HG03139 (cell line): ENCODE measurements at regions not wholly inside any gene's neighbourhood (a gene's known extent, or its start where the extent isn't known, plus 50 kb on each side); places are given as distances from the start of the nearest gene placed in this dataset.
"Not testable (repeated sequence)": the region's sequence is repeated elsewhere in the genome, so short reads cannot be mapped to it uniquely, and the experiment has no call there.

Experiments
- ATAC-seq: cut with Tn5 transposase; IDR thresholded peaks from one replicate; pipeline ENCODE4 v1.9.1; 2021; ENCODE audit not compliant: unreplicated experiment

- no peak for ATAC-seq
Observed at GRCh38 chr3:4067893-4068292, 235.3 kb upstream of the SETMAR start.

DNA sequence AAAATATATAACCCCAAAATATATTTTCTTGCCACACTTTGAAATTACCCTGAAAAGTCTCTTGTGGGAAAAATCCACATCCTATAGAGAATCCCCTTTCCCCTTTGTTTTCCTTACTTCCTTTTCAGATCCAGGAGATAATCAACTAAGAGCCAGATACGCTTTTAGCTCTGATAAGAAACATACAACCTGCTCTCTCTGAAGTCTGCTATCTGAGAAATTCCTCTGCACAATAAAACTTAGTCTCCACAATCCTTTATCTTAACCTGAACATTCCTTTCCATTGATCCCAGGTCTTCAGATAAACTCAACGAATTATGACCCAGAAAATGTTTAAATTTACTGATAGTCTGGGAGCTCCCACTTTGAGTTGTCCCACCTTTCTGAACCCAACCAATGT, 233.4 kb upstream of the SETMAR start:
- ATAC-seq = no peak

DNA sequence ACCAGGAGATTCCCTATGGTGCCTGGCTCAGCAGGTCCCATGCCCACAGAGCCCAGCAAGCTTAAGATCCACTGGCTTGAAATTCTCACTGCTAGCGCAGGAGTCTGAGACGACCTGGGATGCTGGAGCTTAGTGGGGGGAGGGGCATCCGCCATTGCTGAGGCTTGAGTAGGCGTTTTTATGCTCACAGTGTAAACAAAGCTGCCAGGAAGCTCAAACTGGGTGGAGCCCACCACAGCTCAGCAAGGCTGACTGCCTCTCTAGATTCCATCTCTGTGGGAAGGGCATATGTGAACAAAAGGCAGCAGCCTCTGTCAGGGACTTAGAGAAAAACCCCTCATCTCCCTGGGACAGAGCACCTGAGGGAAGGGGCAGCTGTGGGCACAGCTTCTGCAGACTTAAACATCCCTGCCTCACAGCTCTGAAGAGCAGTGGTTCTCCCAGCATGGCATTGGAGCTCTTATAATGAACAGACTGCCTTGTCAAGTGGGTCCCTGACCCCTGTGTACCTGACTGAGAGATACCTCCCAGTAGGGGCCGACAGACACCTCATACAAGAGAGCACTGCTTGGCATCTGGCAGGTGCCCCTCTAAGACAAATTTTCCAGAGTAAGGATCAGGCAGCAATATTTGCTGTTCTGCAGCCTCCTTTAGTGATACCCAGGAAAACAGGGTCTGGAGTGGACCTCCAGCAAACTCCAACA, 231.5 kb upstream of the SETMAR start:
- no peak for ATAC-seq

DNA sequence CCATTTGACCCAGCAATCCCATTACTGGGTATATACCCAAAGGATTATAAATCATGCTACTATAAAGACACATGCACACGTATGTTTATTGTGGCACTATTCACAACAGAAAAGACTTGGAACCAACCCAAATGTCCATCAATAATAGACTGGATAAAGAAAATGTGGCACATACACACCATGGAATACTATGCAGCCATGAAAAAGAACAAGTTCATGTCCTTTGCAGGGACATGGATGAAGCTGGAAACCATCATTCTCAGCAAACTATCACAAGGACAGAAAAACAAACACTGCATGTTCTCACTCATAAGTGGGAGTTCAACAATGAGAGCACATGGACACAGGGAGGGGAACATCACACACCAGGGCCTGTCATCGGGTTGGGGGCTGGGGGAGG, 225.9 kb upstream of the SETMAR start:
- not testable (repeated sequence) for ATAC-seq

DNA sequence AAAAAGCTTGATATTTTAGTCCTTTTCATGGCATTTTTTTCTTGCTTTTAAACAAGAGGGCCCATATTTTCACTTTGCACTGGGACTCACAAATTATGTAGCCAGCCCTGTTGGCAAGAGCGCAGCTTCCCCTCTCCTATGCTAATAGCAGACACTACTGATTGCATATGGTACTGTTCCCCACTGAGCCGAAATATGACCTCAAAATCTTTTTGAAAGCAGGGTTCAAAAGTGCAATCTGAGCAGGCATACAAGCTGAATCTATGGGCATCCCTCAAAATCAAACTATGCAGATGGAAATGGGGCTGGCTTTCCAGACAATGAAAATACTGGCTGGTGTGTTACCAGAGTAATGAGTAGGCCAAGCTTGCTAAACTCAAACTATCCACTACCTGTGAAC, 225.2 kb upstream of the SETMAR start:
- ATAC-seq = no peak

DNA sequence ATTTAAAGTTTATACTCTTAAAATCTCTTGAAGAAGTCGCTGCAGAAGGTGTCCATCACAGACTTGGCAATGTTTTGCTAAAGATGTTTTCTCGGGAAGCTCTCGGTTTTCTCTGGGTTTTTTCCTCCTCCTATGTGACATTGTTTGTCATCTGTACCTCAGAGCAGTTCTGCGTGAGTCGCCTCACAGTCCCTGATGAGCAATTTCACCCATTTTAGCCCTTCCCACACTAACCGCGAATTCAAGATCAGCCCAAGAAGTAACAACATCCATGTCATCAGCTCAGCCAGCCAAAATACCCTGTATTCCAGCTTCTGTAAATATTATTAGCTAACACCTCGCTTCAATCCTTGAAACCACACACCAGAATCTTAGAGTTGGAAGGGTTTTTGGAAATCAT, 224.3 kb upstream of the SETMAR start:
- ATAC-seq = no peak

GRCh38 chr3:4079339-4080195, 223.6 kb upstream of the SETMAR start:
- no peak for ATAC-seq

DNA sequence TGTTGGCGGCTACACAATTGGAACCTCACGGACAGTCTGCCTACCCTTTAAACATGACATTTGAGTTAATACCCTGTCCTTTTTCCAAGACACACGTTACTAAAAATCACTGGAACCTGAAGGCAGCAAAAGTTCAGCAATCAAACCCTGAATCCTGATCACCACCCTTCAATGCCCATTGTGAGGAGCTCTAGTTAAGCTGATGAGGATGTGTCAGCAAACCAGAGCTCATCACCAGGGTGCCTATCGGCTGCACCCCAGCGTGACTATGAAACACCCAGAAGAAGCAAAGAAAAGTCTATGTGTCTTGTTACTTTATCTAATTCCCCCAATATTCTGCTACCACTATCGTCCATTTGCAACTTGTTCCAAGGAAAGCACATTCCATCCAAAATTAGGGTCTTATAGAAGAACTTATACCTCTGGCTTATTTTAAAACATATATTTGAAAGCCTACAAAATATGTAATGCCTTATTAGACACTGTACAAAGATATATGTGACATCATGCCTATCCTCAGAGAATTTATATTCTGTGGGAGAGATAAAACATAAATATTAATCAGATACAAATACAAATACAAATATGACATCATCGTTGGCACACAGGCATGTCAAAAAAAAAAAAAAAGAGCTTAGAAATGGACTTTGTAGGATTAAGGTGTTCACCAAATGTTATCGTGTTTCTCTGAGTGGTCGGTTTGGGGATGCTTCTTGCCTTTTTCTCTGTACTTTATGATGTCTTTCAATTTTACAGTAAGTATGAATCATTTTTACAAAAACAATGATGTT, 219.7 kb upstream of the SETMAR start:
- no peak for ATAC-seq

DNA sequence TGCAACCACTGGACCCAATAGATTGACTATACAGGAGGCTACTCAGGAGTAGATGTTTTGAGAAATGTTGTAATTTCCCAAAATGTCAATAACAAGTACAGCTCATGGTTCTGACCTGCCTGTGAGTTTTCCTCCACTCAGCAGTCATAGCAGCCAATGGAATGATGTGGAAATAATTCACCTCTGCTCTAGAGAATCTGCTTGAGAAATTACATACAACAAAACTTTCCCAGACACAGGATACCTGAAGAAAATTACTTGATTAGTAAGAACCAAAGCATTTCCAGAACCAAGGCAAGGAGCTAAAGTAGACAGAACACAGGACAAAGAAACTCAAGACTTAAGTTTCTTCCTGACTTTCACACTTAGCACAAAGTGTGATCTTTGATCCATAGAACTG, 218.9 kb upstream of the SETMAR start:
- no peak for ATAC-seq

- ATAC-seq = not testable (repeated sequence)
Observed at GRCh38 chr3:4086662-4087061, 216.5 kb upstream of the SETMAR start.

DNA sequence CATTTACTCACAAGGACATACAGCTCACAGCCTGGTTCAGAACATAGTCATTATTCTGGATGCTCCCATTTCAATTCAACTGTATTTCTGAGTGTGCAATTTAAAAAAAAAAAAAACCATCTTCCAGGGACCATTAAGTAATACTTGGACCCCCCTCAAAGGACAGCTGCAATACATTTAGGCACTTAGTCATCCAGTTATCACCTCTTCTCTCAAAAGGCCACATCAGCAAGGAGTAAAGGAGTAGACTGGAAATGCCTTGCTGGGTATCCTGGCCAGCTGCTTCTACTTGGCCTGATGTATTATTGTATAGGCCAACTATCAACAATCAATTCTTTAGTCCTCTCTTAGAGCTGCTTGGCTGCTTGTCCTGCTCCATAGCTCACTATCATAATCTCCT, 211.4 kb upstream of the SETMAR start:
- no peak for ATAC-seq

- no peak for ATAC-seq
Observed at GRCh38 chr3:4097801-4098200, 205.4 kb upstream of the SETMAR start.

- ATAC-seq = no peak
Observed at GRCh38 chr3:4099607-4100006, 203.6 kb upstream of the SETMAR start.

GRCh38 chr3:4107430-4107829, 195.7 kb upstream of the SETMAR start:
- no peak for ATAC-seq

- no peak for ATAC-seq
Observed at GRCh38 chr3:4113811-4114522, 189.2 kb upstream of the SETMAR start.

GRCh38 chr3:4119119-4119518, 184.1 kb upstream of the SETMAR start:
- ATAC-seq = no peak

DNA sequence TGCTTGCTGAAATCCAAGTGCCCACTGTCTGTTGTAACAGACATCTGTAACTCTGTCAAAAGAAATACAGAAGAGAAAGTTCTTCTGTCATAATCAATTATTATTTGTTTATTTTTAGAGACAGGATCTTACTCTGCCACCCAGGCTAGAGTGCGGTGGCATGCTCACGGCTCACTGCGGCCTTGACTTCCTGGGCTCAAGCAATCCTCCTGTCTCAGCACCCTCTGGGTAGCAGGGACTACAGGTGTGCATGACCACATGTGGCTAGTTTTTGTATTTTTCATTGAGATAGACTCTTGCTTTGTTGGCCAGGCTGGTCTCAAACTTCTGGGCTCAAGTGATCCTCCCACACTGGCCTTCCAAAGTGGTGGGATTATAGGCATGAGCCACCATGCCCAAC, 177.6 kb upstream of the SETMAR start:
- no peak for ATAC-seq

DNA sequence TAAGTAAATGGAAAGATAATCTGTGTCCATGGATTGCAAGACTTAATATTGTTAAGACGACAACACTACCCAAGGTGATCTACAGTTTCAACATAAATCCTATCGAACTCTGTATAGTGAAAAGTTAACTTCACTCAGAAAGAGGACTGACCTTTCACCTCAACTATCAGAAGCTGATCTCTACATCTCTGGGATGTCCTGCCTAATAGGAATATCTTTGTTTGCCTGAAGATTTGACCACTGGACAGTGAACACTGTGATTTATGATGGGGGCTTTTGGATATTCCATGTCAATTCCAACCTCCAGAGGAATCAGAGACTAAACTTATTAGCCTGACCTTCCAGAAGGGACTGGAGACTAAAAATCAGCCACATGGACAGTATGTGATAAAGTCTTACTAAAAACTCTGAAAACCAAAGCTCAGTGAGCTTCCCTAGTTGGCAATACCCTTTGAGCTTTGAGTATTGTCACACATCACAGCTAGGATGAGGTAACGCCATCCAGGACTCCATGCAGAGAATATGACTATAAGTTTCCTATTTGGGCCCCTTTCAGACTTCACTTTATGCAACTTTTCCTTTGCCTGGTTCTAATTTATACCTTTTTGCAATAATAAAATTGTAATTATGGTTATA, 164.9 kb upstream of the SETMAR start:
- ATAC-seq = no peak

DNA sequence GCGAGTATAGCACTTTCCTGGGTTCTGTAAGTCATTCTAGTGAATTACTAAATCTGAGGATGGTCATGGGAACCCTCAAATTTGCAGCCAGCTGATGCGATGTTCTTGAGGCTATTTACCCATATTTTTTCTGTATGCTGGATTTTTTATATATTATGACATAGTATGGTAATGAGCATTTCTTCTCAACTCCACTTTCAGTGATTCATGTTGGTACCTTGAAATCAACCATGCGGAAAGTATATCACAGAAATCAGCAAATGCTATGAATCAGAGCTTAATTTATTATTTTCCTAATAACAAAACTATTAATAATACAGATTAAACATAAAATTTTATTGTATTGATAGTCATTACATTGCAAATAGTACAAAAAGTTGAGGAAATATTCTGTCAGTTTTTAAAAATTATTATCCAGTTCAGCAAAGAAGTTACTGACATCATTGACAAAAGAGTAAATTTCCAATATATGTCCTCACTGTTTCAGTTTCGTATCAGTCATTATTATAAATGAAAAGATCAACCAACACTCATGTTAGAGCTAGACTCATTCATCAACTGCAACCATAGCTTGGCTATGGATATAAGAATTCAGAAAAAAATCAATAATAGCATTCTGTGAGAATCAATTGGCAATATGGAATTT, 164.3 kb upstream of the SETMAR start:
- no peak for ATAC-seq
